ENCODE measurements at regions not wholly inside any gene's neighbourhood (a gene's known extent, or its start where the extent isn't known, plus 50 kb on each side); places are given as distances from the start of the nearest gene placed in this dataset.
"Not testable (repeated sequence)": the region's sequence is repeated elsewhere in the genome, so short reads cannot be mapped to it uniquely, and the experiment has no call there.

DNA sequence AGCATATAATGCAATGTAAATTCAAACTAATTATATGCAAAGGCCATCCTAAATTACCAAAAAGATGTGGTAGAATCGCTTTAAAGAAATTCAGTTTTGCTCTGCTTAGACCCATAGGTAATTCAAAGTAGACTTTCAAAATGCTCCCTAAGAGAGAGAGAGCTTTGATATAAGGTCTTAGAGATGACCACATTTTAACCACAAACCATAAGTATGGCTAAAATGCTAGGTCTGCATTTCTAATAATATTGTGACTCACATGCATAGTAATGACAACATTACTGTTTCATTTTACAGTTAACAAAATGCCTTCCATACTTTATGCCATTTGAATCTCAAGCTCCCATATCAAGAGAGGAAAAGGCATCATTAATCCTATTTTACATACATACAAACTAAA, 144.5 kb downstream of the RAD51AP2 start:
- peak; percentile 33 for DNase-seq (ENCODE audit: low read depth)
- TF ChIP-seq, protein P1, sequence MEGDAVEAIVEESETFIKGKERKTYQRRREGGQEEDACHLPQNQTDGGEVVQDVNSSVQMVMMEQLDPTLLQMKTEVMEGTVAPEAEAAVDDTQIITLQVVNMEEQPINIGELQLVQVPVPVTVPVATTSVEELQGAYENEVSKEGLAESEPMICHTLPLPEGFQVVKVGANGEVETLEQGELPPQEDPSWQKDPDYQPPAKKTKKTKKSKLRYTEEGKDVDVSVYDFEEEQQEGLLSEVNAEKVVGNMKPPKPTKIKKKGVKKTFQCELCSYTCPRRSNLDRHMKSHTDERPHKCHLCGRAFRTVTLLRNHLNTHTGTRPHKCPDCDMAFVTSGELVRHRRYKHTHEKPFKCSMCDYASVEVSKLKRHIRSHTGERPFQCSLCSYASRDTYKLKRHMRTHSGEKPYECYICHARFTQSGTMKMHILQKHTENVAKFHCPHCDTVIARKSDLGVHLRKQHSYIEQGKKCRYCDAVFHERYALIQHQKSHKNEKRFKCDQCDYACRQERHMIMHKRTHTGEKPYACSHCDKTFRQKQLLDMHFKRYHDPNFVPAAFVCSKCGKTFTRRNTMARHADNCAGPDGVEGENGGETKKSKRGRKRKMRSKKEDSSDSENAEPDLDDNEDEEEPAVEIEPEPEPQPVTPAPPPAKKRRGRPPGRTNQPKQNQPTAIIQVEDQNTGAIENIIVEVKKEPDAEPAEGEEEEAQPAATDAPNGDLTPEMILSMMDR (IDR thresholded peaks at IDR 0.05; ENCODE audit: insufficient read depth, low read depth, low read length, missing control alignments): no peak
- H3K4me3 ChIP-seq (ENCODE audit: low read length): no peak overlapping the region

DNA sequence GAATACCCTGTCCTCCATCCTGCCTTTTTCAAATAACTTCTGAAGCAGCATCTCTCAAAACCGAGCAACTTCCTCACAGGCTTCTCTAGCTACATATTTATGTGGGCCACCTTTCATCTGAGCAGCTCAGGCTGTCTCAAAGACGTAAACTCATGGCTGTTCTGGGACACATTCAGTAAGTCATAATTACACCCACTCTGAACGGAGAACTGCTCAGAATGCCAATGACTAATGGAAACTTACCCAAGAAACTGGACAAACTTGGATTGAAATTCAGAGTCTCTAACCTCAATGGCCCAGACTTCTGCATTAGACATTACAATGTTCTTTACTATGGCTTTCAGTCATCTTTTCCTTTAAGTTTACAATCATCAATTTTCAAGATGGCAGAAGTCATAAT, 145.2 kb downstream of the RAD51AP2 start:
- H3K4me3 ChIP-seq (ENCODE audit: low read length): no peak overlapping the region
- DNase-seq (ENCODE audit: low read depth): peak; percentile 15
- TF ChIP-seq, protein P1 (IDR thresholded peaks at IDR 0.05; ENCODE audit: insufficient read depth, low read depth, low read length, missing control alignments): no peak

- no peak for DNase-seq (ENCODE audit: low read depth)
- no peak overlapping the region for H3K4me3 ChIP-seq (ENCODE audit: low read length)
- TF ChIP-seq, protein P1 (IDR thresholded peaks at IDR 0.05; ENCODE audit: insufficient read depth, low read depth, low read length, missing control alignments): no peak
Measured at GRCh38 chr2:17363846-17364245, 154.4 kb downstream of the RAD51AP2 start.

GRCh38 chr2:17362956-17363355, 155.3 kb downstream of the RAD51AP2 start:
- no peak for DNase-seq (ENCODE audit: low read depth)
- H3K4me3 ChIP-seq (ENCODE audit: low read length): no peak overlapping the region
- TF ChIP-seq, protein P1 (IDR thresholded peaks at IDR 0.05; ENCODE audit: insufficient read depth, low read depth, low read length, missing control alignments): no peak

DNA sequence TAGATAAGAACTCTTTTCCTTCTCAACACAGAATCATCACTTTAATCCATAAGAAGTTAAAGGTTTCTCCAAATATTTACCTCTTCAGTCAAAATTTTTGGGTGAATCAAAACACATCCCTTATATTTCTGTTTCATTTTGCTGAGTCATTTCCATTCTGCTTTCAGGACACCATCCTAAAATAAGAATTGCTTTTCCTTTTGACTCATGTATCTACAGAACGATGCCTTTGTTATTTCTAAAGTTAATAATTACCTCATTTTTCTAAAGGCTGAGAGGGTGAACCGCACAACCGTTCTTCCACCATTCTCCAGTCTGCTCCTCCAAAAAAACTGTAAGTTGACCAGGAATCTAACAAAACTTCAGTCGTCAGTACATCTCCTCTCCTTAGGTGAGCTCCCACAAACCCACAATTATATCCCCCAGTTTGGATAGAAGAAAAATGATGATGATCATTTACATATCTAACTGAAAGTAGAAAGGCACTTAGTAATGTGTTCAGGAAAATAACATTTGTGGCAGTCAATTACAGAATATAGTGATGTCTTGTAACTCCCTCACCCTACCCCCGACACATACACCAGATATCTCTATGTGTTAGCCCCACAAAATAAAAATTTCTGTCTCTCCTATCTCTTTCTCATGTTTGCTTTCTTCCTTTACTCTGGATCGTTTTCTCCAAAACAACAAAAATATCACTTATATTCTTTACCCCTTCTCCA, 162.5 kb downstream of the RAD51AP2 start:
- H3K4me3 ChIP-seq (ENCODE audit: low read length): no peak overlapping the region
- TF ChIP-seq, protein P1 (IDR thresholded peaks at IDR 0.05; ENCODE audit: insufficient read depth, low read depth, low read length, missing control alignments): no peak

DNA sequence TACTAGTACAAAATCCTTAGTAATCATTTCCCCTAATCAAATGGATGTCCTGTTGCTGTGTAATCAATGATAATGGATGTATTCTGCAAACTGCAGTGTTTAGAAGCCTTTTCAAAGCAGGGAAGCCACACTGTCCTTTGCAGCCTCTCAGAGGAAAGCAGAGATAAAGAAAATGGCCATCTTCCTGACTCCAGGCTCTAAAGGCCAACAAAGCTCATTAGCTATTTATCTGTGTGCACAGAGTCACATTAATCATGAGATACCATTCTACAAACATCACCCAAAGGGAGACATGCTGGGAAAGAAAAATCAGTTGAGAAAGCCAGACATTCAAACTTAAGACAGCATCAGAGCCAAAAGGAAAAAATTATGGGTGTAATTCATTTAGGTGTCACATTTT, 165.0 kb downstream of the RAD51AP2 start:
- no peak overlapping the region for H3K4me3 ChIP-seq (ENCODE audit: low read length)
- TF ChIP-seq, protein P1 (IDR thresholded peaks at IDR 0.05; ENCODE audit: insufficient read depth, low read depth, low read length, missing control alignments): no peak
- no peak for DNase-seq (ENCODE audit: low read depth)

More for the DNA sequence above, 162.5 kb downstream of the RAD51AP2 start:
- no peak for DNase-seq (ENCODE audit: low read depth)

DNA sequence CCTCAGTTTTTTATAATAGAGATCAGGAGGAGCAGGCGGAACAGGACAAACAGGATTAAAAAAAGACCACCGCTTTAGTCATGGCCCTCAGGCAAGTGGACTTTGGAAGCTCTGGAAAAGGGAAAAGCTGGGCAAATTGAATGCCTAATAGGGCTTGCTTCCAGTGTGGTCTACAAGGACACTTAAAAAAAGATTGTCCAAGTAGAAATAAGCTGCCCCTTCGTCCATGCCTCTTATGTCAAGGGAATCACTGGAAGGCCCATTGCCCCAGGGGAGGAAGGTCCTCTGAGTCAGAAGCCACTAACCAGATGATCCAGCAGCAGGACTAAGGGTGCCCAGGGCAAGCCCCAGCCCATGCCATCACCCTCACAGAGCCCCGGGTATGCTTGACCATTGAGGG, 175.5 kb downstream of the RAD51AP2 start:
- DNase-seq (ENCODE audit: low read depth); H3K4me3 ChIP-seq (ENCODE audit: low read length): not testable (repeated sequence)
